ENCODE measurements at regions not wholly inside any gene's neighbourhood (a gene's known extent, or its start where the extent isn't known, plus 50 kb on each side); places are given as distances from the start of the nearest gene placed in this dataset.
"Not testable (repeated sequence)": the region's sequence is repeated elsewhere in the genome, so short reads cannot be mapped to it uniquely, and the experiment has no call there.

DNA sequence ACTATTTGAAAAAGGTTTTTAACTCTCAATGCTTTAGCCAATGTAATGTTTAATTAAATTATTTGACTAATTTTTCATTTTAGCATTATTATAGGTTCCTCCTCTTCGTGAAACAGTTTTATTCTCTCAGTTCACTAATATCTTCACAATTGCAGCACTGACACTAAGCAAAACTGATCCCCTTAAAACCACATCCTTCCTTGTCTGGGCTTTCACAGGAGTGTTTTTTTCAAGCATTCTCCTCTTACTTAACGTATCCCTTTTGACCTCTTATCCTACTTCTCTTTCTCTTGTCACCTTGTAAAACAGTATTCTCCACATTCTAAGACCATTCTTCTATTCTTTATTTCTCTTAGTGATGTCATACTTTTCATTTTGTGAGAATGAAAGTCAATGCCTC lies 112.8 kb downstream of the DSC3 start:
- no peak for DNase-seq (ENCODE audit: low read depth)

DNA sequence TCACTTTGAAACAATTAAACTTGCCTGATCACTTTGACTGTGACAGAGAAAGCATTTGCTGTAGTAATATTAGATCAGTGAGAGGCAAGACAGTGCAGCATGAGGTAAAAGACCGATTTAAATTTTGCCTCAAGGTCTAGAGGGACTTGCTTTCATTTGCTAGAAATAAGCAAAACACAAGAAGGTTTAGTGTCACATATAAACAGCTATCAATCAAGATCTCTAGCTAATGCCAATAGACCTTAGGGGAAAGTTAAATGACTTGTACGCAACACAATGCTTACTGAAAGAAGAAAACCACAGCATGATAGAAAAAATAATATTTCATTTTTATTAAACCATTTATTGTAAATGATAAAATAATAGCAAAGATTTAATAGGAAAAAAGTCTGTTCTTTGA lies 113.5 kb downstream of the DSC3 start:
- no peak for DNase-seq (ENCODE audit: low read depth)

DNA sequence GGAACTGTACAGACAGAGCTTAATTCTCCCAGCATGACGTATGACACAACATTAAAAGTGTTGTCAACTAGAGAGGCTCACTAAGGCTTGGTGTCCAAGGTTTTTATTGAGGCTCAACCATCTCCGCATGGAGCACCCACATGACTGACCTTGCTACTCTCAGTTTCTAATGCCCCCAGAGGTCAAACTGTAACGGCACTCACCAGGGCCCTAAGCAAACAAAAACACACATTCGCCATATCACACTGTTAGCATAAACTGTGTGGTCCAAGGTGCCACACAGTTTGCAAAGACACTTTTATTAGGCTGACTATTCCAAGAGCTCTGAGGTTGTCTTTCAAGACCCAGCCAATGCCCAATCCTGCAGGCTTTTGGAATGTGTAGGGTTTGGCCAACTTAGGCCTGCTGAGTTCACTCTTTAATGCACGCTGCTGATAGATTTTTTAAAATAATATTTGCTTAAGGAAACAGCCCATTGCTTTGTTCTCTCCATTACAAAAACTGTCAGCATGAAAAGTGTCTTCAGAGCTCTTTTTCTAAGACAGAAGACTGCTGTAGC lies 114.9 kb downstream of the DSC3 start:
- DNase-seq (ENCODE audit: low read depth), result no peak

DNA sequence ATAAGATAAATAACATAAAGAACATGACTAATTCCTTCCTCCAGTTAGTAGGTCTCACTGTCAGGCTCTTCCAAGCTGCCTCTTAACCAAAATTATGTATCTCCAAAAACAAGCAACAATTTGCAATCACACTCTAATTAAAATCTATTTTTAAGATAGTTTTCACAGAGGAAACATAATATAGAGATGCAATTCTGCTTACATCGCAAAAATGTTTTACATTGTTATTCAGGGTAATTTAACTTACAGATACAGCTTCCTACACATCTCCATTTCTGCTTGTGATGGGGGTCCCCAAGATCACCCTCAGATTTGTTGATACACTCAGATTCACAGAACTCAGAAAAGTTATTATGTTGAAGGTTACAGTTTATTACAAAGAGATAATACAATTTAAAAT lies 115.5 kb downstream of the DSC3 start:
- DNase-seq (ENCODE audit: low read depth), result no peak

- no peak for DNase-seq (ENCODE audit: low read depth)
Measured at GRCh38 chr18:30925795-30926194, 116.7 kb downstream of the DSC3 start.

- no peak for DNase-seq (ENCODE audit: low read depth)
Measured at GRCh38 chr18:30920757-30921156, 121.8 kb downstream of the DSC3 start.

DNA sequence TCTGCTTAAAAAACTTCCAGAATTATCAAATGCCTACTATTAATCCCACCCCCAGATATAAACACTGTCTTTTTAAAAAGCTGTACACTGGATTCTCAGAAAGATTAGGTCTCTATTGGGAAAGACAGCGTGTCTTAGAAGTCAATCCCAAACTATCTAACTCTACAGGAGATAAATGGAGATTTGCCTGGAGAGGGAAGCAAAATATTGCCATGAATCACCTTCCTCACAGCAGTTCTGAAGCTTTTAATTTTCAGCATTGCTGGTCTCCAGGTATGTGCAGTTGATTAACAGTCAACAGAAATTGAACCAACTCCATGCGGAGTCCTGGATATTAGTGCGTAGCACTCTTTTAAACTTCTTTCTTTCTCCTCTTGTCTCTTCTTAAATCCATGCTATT lies 122.2 kb downstream of the DSC3 start:
- DNase-seq (ENCODE audit: low read depth), result no peak

- no peak for DNase-seq (ENCODE audit: low read depth)
Measured at GRCh38 chr18:30917651-30918050, 124.9 kb downstream of the DSC3 start.

- no peak for DNase-seq (ENCODE audit: low read depth)
Measured at GRCh38 chr18:30915336-30915988, 127.1 kb downstream of the DSC3 start.

GRCh38 chr18:30908381-30908780 lies 134.2 kb downstream of the DSC3 start:
- DNase-seq (ENCODE audit: low read depth), result no peak

DNA sequence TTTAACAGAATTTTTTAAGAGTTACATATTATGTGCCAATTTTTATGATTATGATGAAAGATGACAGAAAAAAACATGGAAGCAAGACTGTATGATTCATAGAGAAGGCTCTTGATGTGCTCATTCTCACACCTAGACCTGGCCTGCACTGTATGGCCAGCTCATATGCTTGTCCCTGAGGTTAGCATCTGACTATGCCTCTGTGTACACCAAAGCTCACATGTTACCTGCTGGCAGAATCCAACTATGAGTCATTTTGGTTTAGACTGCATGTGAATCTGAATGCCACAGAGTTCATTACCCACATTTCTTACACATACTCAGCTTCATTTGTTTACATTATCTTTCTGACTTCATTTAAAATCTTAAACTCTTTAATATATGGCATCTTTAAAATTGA lies 139.0 kb downstream of the DSC3 start:
- no peak for DNase-seq (ENCODE audit: low read depth)

- no peak for DNase-seq (ENCODE audit: low read depth)
Measured at GRCh38 chr18:30889519-30890301, 152.8 kb downstream of the DSC3 start.

DNA sequence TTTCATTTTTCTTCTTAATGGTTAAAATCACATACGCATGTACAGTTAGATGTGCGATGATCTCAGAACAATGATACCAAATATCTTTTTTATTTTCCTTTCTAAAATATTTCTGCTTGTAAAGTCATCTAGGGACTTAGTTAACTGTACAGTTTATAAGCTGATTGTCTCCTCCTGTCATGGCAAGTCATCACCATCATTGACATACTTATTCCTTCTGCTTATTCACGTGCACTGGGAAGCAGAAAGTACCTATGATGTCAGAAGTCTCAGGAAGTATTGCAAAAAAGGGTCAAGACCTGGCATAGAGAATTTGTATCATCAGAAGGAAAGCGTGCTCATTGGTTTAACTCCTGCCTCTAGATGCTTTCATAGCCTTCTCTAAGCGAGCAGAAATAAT lies 154.2 kb downstream of the DSC3 start:
- no peak for DNase-seq (ENCODE audit: low read depth)

- no peak for DNase-seq (ENCODE audit: low read depth)
Measured at GRCh38 chr18:30886998-30887397, 155.5 kb downstream of the DSC3 start.

GRCh38 chr18:30870466-30870865 lies 172.1 kb downstream of the DSC3 start:
- no peak for DNase-seq (ENCODE audit: low read depth)

DNA sequence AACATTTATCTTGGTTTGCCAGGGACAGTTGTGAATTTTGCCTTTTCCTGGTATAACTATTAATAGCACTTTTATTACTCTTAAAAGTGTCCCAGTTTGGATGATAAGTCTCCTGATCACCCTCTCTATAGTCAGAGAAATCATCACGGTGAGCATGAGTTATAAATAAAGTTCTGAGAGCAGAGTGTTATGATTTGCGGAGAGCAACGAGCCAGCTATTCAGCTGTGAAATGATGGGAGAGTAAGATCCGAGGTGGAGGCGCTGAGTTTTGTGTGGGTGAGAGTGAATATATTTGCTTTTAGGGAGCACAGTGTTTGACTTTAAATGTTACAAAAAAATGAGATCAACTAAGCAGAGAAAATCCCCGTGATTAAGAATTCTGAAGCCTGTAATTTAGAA lies 179.6 kb downstream of the DSC3 start:
- DNase-seq (ENCODE audit: low read depth), result no peak

- no peak for DNase-seq (ENCODE audit: low read depth)
Measured at GRCh38 chr18:30860741-30861140, 181.8 kb downstream of the DSC3 start.

GRCh38 chr18:30859036-30859435 lies 183.5 kb downstream of the DSC3 start:
- no peak for DNase-seq (ENCODE audit: low read depth)

DNA sequence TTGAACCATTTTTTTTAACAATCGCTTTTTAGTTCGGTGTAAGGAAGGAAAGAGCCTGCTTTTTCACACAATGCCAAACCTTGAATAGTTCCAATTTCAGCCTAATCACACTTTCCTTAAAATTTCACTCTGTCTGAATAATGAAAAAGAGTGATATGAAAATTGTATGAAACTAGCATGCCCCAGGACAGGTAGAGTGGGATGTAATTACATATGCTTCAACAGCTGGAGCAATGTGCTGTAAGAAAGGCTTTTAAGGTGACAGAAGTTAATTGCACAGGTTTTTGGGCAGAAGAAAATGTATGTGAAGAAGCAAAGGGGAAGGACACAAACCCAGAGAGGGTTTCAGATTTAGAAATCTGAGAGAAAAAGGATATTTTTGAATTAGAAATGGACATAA lies 184.0 kb downstream of the DSC3 start:
- no peak for DNase-seq (ENCODE audit: low read depth)

DNA sequence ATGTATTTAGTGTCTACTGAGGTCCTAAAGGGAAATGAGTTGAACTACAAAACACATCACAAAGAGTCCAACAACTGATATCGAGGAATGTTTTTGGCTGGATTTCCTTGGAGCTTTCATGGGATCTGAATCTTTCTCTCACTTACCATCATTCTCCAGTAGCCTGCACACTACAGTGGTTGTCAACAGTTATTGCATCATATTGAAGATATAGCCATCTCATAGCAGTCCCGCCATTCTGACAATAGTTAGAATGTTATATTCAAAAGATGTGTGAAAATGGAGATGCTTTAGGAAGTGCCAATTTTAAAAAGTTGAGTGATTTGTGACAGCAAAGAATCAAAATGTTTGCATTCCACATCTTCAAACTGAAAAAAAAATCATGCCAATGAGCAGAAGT lies 186.8 kb downstream of the DSC3 start:
- no peak for DNase-seq (ENCODE audit: low read depth)

DNA sequence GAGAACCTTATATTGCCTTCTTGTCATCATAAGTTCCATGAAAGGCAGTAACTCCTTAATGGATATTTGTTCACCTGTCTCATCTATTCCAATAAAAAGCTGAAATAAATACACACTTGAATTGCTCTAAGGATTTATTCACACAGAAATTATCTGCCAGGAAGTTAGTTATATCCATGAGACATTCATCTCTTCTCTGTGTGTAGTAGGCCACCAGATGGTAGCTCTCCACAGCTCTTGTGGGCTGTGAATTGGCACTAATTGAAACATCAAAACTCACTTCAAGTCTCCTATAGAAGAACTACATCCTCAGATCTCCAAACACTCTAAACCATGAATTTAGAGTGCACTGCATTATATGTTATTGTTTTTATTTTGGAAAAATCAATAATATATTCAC lies 189.6 kb downstream of the DSC3 start:
- DNase-seq (ENCODE audit: low read depth), result no peak

DNA sequence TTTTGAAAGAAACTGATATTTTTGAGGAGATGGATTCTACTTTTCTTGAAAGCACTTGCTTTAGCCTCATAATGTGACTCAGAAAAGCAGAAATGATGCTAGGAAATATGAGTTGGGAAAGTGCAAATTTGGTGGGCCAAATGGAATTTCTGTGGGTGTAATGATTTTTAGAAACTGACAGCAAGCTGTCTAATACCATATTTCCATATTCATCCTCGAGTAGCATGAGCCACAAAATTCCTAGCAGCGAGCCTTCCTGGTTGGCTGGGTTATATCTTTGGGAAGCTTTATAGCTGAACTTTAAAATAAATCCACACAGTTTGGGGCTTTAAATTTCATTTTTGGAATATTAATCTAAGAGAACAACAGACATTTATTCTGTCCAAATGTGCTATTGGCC lies 190.0 kb downstream of the DSC3 start:
- DNase-seq (ENCODE audit: low read depth), result no peak

DNA sequence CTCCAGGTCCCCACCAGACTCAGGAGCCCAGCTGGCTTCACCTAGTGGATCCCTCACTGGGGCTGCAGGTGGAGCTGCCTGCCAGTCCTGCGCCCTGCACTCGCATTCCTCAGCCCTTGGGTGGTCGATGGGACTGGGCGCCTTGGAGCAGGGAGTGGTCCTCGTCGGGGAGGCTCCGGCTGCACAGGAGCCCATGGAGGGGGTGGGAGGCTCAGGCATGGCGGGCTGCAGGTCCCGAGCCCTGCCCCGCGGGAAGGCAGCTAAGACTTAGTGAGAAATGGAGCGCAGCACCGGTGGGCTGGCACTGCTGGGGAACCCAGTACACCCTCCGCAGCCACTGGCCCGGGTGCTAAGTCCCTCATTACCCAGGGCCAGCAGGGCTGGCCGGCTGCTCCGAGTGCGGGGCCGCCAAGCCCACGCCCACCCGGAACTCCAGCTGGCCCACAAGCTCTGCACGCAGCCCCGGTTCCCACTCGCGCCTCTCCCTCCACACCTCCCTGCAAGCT lies 203.4 kb downstream of the DSC3 start:
- not testable (repeated sequence) for DNase-seq (ENCODE audit: low read depth)

Data from GM04504 (cell line).